Erythroblast (primary cell): ENCODE measurements at regions not wholly inside any gene's neighbourhood (a gene's known extent, or its start where the extent isn't known, plus 50 kb on each side); places are given as distances from the start of the nearest gene placed in this dataset.

Experiments
- GATA1 ChIP-seq: IDR thresholded peaks from 2 replicates; pipeline ENCODE4 v1.6.1; 2011; ENCODE audit warnings: low read depth, mild to moderate bottlenecking, control low read depth, low read length, moderate library complexity
- POLR2A ChIP-seq: IDR thresholded peaks from 2 replicates; pipeline ENCODE4 v1.6.1; 2011; ENCODE audit warnings: mild to moderate bottlenecking, low read length

DNA sequence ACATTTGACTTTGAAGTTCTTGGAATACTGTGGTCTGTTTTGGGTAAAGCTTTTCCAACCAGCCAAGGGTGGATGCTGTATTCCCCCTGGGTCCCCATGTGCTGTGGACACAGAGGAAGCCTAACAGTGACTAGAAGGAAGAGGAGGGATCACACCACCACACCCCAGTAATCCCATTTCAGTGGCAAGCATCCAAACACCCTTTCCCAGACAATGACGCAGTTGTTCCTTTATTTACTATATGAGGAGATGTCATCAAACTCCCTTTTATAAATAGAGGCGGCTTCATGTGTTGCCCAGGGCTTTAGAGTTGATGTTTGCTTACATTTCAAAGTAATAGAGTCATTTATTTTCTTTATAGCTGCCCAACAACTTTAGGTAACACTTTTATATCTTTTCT, 959.4 kb upstream of the GYPC start:
- TF ChIP-seq POLR2A: no peak
- TF ChIP-seq GATA1: no peak
